OCI-LY3 (cell line): ENCODE measurements at regions not wholly inside any gene's neighbourhood (a gene's known extent, or its start where the extent isn't known, plus 50 kb on each side); places are given as distances from the start of the nearest gene placed in this dataset.

Experiments
- CTCF ChIP-seq: fragments of 200-600, 300-600 bp; sonication (generic); IDR thresholded peaks from 2 replicates; pipeline ENCODE4 v1.5.1; 2014; ENCODE audit warnings: antibody characterized with exemption, low read length, low read depth
- EZH2phosphoT487 ChIP-seq: fragments of 200-600 bp; shearing (Covaris generic); IDR thresholded peaks from 2 replicates; pipeline ENCODE4 v1.6.1; 2018; ENCODE audit warnings: antibody characterized with exemption, mixed run types, low read depth

GRCh38 chr10:124315591-124316270 is 103.0 kb downstream of the OAT start:
- TF ChIP-seq CTCF (no peak), EZH2phosphoT487 (no peak)
